GM12878 (cell line): ENCODE measurements at regions not wholly inside any gene's neighbourhood (a gene's known extent, or its start where the extent isn't known, plus 50 kb on each side); places are given as distances from the start of the nearest gene placed in this dataset.

Experiments used
- ATAC-seq: fragments of 200-7000 bp; cut with Tn5 transposase; 3 replicates; pipeline ENCODE4 v1.9.1; 2020; ENCODE audit warnings: mild to moderate bottlenecking, moderate library complexity
- BruUV-seq: library from RNA; stranded (reverse); fragments of 400-500 nt; replicated peaks from 2 replicates; lab custom pipeline; 2021; lab: Mats Ljungman, UMichigan
- CTCF ChIA-PET: fragments of 300-600 bp; sonication (Branson Sonifier 250); formaldehyde crosslinking; extraction: SDS; loops from one replicate; lab custom pipeline; 2021; ENCODE audit warnings: inconsistent platforms; lab: Yijun Ruan, JAX
- POLR2A ChIA-PET: fragments of 350-600 bp; formaldehyde crosslinking; extraction: SDS; loops from one replicate; lab custom pipeline; 2021; ENCODE audit warnings: inconsistent platforms; lab: Charles Lee
- RAD21 ChIA-PET: fragments of 300-600 bp; sonication (Branson Sonifier 250); formaldehyde crosslinking; loops from one replicate; lab custom pipeline; 2023; ENCODE audit warnings: antibody characterized with exemption; ENCODE audit not compliant: unreplicated experiment; lab: Charles Lee
- SMC1A ChIA-PET: fragments of 300-600 bp; sonication (Branson Sonifier 250); formaldehyde crosslinking; loops from one replicate; lab custom pipeline; 2023; ENCODE audit not compliant: unreplicated experiment, uncharacterized antibody; lab: Charles Lee
- DNase-seq: peaks from one replicate; pipeline ENCODE4 v3.0.0-alpha.2; 2011; ENCODE audit warnings: low read depth, low spot score
- FAIRE-seq: peaks from 3 replicates; lab custom pipeline; 2011; peaks lifted over from hg19 to GRCh38; lab: Jason Lieb, UNC
- H2AFZ ChIP-seq: 2 replicates; pipeline ENCODE4 v1.6.0; 2011; ENCODE audit warnings: low read depth, low read length, control low read depth; ENCODE audit not compliant: control insufficient read depth
- H3K27ac ChIP-seq: 2 replicates; pipeline ENCODE4 v1.5.1; 2011; ENCODE audit warnings: control low read depth; ENCODE audit not compliant: control insufficient read depth, insufficient read depth
- H3K27me3 ChIP-seq, 2 experiments: replicated peaks in 1 of 2; 2 replicates each; pipeline versions ENCODE4 v1.6.0 to v1.6.1; 2011; ENCODE audit warnings: low read length in 1 of 2; ENCODE audit not compliant: control insufficient read depth in 2 of 2, insufficient read depth in 2 of 2
- H3K36me3 ChIP-seq, 2 experiments: 2 replicates each; pipeline ENCODE4 v1.5.1; 2011; ENCODE audit warnings: low read length in 1 of 2; ENCODE audit not compliant: control insufficient read depth in 2 of 2, insufficient read depth in 2 of 2
- H3K4me1 ChIP-seq: 2 replicates; pipeline ENCODE4 v1.6.1; 2011; ENCODE audit warnings: mild to moderate bottlenecking, low read length, moderate library complexity, mixed read lengths; ENCODE audit not compliant: control insufficient read depth, insufficient read depth
- H3K4me2 ChIP-seq: 2 replicates; pipeline ENCODE4 v1.6.0; 2011; ENCODE audit warnings: control low read depth; ENCODE audit not compliant: control insufficient read depth, insufficient read depth
- H3K4me3 ChIP-seq: fragments of 200-600 bp; sonication (generic); 2 replicates; pipeline ENCODE4 v1.5.1; 2016
- H3K79me2 ChIP-seq: 2 replicates; pipeline ENCODE4 v1.6.0; 2011; ENCODE audit warnings: low read length; ENCODE audit not compliant: control insufficient read depth, insufficient read depth
- H3K9ac ChIP-seq: 2 replicates; pipeline ENCODE4 v1.8.0; 2011; ENCODE audit warnings: low read length, control low read depth, mixed read lengths; ENCODE audit not compliant: control insufficient read depth, insufficient read depth
- H3K9me3 ChIP-seq: replicated peaks from 3 replicates; pipeline ENCODE4 v1.5.1; 2011; ENCODE audit warnings: mild to moderate bottlenecking, low read length; ENCODE audit not compliant: control insufficient read depth, insufficient read depth
- H4K20me1 ChIP-seq: 2 replicates; pipeline ENCODE4 v1.6.0; 2011; ENCODE audit not compliant: control insufficient read depth, insufficient read depth
- CBX3 ChIP-seq: fragments of 200-600 bp; sonication (generic); IDR thresholded peaks from 2 replicates; pipeline ENCODE4 v1.6.1; 2016; ENCODE audit warnings: low read depth, borderline replicate concordance
- NRF1 ChIP-seq: conservative IDR thresholded peaks from 2 replicates; pipeline ENCODE4 v1.6.1; 2011; ENCODE audit warnings: mild to moderate bottlenecking, low read depth, low read length, improper control_type of control experiment
- SIN3A ChIP-seq: IDR thresholded peaks from 2 replicates; pipeline ENCODE4 v1.6.1; 2012; ENCODE audit warnings: low read depth, low read length, improper control_type of control experiment
- ZNF592 ChIP-seq: fragments of 450-650 bp; IDR thresholded peaks from 2 replicates; pipeline ENCODE4 v1.6.1; 2017; ENCODE audit warnings: mild to moderate bottlenecking, moderate library complexity
- WGBS: methylation state at CpG from one replicate; pipeline ENCODE4 v1.1.6; 2016; ENCODE audit warnings: low lambda C conversion rate; ENCODE audit not compliant: insufficient replicate concordance, insufficient coverage; ENCODE audit errors: missing lambda C conversion rate; 5-methylcytosine and 5-hydroxymethylcytosine counted together
- in situ Hi-C: fragments of 300-500 bp; cut with MboI; formaldehyde crosslinking; loops from 9 replicates; pipeline ENCODE4 v1.14.3; 2018; ENCODE audit warnings: mixed read lengths
- intact Hi-C: fragments of 100-400 bp; cut with micrococcal nuclease; formaldehyde crosslinking; loops from one replicate; pipeline ENCODE4 v1.14.2; 2022; ENCODE audit not compliant: unreplicated experiment
- TF ChIP-seq, protein P1 (sequence below): fragments of 450-650 bp; IDR thresholded peaks from 2 replicates; pipeline ENCODE4 v1.6.1; 2017; ENCODE audit warnings: low read depth, mild to moderate bottlenecking, moderate library complexity

GRCh38 chr2:74071426-74071825 lies 76.3 kb downstream of the BOLA3 start:
- SMC1A ChIA-PET, result interaction anchor here (1.2 kb wide), 1 partner anchor 28 kb away, joined by 4 read pairs; no protein-coding TSS in a partner anchor
- WGBS, result 88% methylated on average over 4 of the region's 4 CpGs
- Histone ChIP-seq H3K36me3 (peaks cover 2 to 22% of the 10 kb centered on the region in 2 experiments), H4K20me1 (no peaks in the 10 kb centered on the region), H3K27ac (no peak overlapping the region), H3K9ac (no peak overlapping the region), H3K4me2 (no peak overlapping the region), H2AFZ (no peak overlapping the region), H3K9me3 (no peaks in the 10 kb centered on the region; the same call in 2 of the 3 replicates), H3K4me3 (no peak overlapping the region), H3K4me1 (no peaks in the 10 kb centered on the region), H3K27me3 (no peaks in the 10 kb centered on the region), H3K79me2 (peaks cover 39% of the 10 kb centered on the region)
- ATAC-seq (no peak), FAIRE-seq (no peak), DNase-seq (no peak)
- in situ Hi-C loops, result no loop called here
- TF ChIP-seq ZNF592, result no peak
- no peak for TF ChIP-seq SIN3A
- TF ChIP-seq CBX3, result no peak
- TF ChIP-seq, protein P1, sequence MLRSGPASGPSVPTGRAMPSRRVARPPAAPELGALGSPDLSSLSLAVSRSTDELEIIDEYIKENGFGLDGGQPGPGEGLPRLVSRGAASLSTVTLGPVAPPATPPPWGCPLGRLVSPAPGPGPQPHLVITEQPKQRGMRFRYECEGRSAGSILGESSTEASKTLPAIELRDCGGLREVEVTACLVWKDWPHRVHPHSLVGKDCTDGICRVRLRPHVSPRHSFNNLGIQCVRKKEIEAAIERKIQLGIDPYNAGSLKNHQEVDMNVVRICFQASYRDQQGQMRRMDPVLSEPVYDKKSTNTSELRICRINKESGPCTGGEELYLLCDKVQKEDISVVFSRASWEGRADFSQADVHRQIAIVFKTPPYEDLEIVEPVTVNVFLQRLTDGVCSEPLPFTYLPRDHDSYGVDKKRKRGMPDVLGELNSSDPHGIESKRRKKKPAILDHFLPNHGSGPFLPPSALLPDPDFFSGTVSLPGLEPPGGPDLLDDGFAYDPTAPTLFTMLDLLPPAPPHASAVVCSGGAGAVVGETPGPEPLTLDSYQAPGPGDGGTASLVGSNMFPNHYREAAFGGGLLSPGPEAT, result no peak
- no peak for TF ChIP-seq NRF1
- no TSS peak for BruUV-seq
- CTCF ChIA-PET, result no interaction called here
- POLR2A ChIA-PET, result interaction anchor here (0.5 kb wide), 1 partner anchor 108 kb away, joined by 4 read pairs; no protein-coding TSS in a partner anchor
- RAD21 ChIA-PET, result no interaction called here
- intact Hi-C loops, result no loop called here
